Liver (tissue), 8 donors: ENCODE measurements at regions not wholly inside any gene's neighbourhood (a gene's known extent, or its start where the extent isn't known, plus 50 kb on each side); places are given as distances from the start of the nearest gene placed in this dataset.

Experiments
- DNase-seq: peaks from one replicate; pipeline ENCODE4 v3.0.0-alpha.2; 2017; ENCODE audit warnings: low spot score
- H3K27ac ChIP-seq, 2 donors: one replicate each; pipeline ENCODE4 v1.7.0; 2013; ENCODE audit warnings: inconsistent platforms in 2 of 2, low read length in 2 of 2, control low read depth in 1 of 2, low read depth in 1 of 2, mild to moderate bottlenecking in 1 of 2
- H3K27me3 ChIP-seq, 4 donors: one replicate each; pipeline versions ENCODE4 v1.6.1 to v1.7.0; 2013; ENCODE audit warnings: low read length in 3 of 4, inconsistent platforms in 1 of 4, mild to moderate bottlenecking in 1 of 4, moderate library complexity in 1 of 4; ENCODE audit not compliant: control insufficient read depth in 4 of 4, insufficient read depth in 4 of 4
- H3K36me3 ChIP-seq, 4 donors: one replicate each; pipeline versions ENCODE4 v1.6.1 to v1.7.0; 2013; ENCODE audit warnings: low read length in 3 of 4, mild to moderate bottlenecking in 3 of 4, low read depth in 1 of 4, moderate library complexity in 1 of 4; ENCODE audit not compliant: control insufficient read depth in 4 of 4, insufficient read depth in 3 of 4
- H3K4me1 ChIP-seq, 4 donors: one replicate each; pipeline versions ENCODE4 v1.6.1 to v1.7.0; 2013; ENCODE audit warnings: low read length in 3 of 4, mild to moderate bottlenecking in 3 of 4, moderate library complexity in 1 of 4; ENCODE audit not compliant: control insufficient read depth in 4 of 4, insufficient read depth in 4 of 4
- H3K4me3 ChIP-seq, 3 donors: one replicate each; pipeline versions ENCODE4 v1.6.1 to v1.7.0; 2013; ENCODE audit warnings: low read length in 3 of 3, control low read depth in 1 of 3, low read depth in 1 of 3, mild to moderate bottlenecking in 1 of 3
- H3K9ac ChIP-seq, 2 donors: one replicate each; pipeline ENCODE4 v1.7.0; 2013; ENCODE audit warnings: low read length in 2 of 2, mild to moderate bottlenecking in 2 of 2, moderate library complexity in 2 of 2, control low read depth in 1 of 2, low read depth in 1 of 2
- H3K9me3 ChIP-seq, 4 donors: one replicate each; pipeline versions ENCODE4 v1.6.1 to v1.7.0; 2013; ENCODE audit warnings: low read length in 3 of 4; ENCODE audit not compliant: control insufficient read depth in 4 of 4
- EGR1 ChIP-seq, 2 donors: IDR thresholded peaks; 2 replicates each; pipeline ENCODE4 v1.6.1; 2016 to 2018; ENCODE audit warnings: antibody characterized with exemption in 2 of 2, low read depth in 2 of 2
- FOXA1 ChIP-seq: IDR thresholded peaks from 2 replicates; pipeline ENCODE4 v1.6.1; 2016; ENCODE audit warnings: antibody characterized with exemption
- FOXA2 ChIP-seq: IDR thresholded peaks from 2 replicates; pipeline ENCODE4 v1.6.1; 2016; ENCODE audit warnings: antibody characterized with exemption
- GABPA ChIP-seq, 2 donors: IDR thresholded peaks in 1 of 2; conservative IDR thresholded peaks in 1 of 2; 2 replicates each; pipeline ENCODE4 v1.6.1; 2016; ENCODE audit warnings: antibody characterized with exemption in 2 of 2, mild to moderate bottlenecking in 1 of 2, moderate library complexity in 1 of 2
- HNF4A ChIP-seq, 2 donors: conservative IDR thresholded peaks; 2 replicates each; pipeline ENCODE4 v1.6.1; 2016; ENCODE audit warnings: antibody characterized with exemption in 2 of 2, mild to moderate bottlenecking in 2 of 2
- HNF4G ChIP-seq: IDR thresholded peaks from 2 replicates; pipeline ENCODE4 v1.6.1; 2016; ENCODE audit warnings: antibody characterized with exemption
- JUND ChIP-seq, 2 donors: IDR thresholded peaks; 2 replicates each; pipeline ENCODE4 v1.6.1; 2016; ENCODE audit warnings: antibody characterized with exemption in 2 of 2
- NR2F2 ChIP-seq: IDR thresholded peaks from 2 replicates; pipeline ENCODE4 v1.6.1; 2016; ENCODE audit warnings: antibody characterized with exemption
- RAD21 ChIP-seq, 2 donors: IDR thresholded peaks; 2 replicates each; pipeline ENCODE4 v1.6.1; 2016; ENCODE audit warnings: antibody characterized with exemption in 2 of 2, mild to moderate bottlenecking in 2 of 2
- RXRA ChIP-seq, 2 donors: IDR thresholded peaks; 2 replicates each; pipeline ENCODE4 v1.6.1; 2017 to 2018; ENCODE audit warnings: antibody characterized with exemption in 2 of 2, mild to moderate bottlenecking in 1 of 2
- SP1 ChIP-seq: IDR thresholded peaks from 2 replicates; pipeline ENCODE4 v1.6.1; 2018; ENCODE audit warnings: antibody characterized with exemption, mild to moderate bottlenecking
- TAF1 ChIP-seq: conservative IDR thresholded peaks from 2 replicates; pipeline ENCODE4 v1.6.1; 2016; ENCODE audit warnings: antibody characterized with exemption, mild to moderate bottlenecking
- YY1 ChIP-seq: IDR thresholded peaks from 2 replicates; pipeline ENCODE4 v1.6.1; 2016; ENCODE audit warnings: antibody characterized with exemption, mild to moderate bottlenecking
- WGBS: extraction: QIAGEN DNeasy Blood & Tissue Kit; methylation state at CpG from one replicate; pipeline ENCODE4 v1.1.7; 2013; 5-methylcytosine and 5-hydroxymethylcytosine counted together
- TF ChIP-seq, protein P1 (sequence below): IDR thresholded peaks from 2 replicates; pipeline ENCODE4 v1.6.1; 2016; ENCODE audit warnings: antibody characterized with exemption
- TF ChIP-seq, protein P2 (sequence below): IDR thresholded peaks from 2 replicates; pipeline ENCODE4 v1.6.1; 2016; ENCODE audit warnings: antibody characterized with exemption
- TF ChIP-seq, protein P3 (sequence below): IDR thresholded peaks from 2 replicates; pipeline ENCODE4 v1.6.1; 2016; ENCODE audit warnings: antibody characterized with exemption
- TF ChIP-seq, protein P4 (sequence below): fragments of 150-350 bp; IDR thresholded peaks from 2 replicates; pipeline ENCODE4 v1.5.1; 2017; ENCODE audit warnings: improper control_type of control experiment, low read depth, low read length; ENCODE audit not compliant: missing input control
- TF ChIP-seq, protein P5 (sequence below): IDR thresholded peaks from 2 replicates; pipeline ENCODE4 v1.6.1; 2016; ENCODE audit warnings: antibody characterized with exemption, mild to moderate bottlenecking
- donor health status: healthy.
- donor health status: healthy.
- donor health status: healthy.
- donor health status: healthy.
- donor health status: healthy.

DNA sequence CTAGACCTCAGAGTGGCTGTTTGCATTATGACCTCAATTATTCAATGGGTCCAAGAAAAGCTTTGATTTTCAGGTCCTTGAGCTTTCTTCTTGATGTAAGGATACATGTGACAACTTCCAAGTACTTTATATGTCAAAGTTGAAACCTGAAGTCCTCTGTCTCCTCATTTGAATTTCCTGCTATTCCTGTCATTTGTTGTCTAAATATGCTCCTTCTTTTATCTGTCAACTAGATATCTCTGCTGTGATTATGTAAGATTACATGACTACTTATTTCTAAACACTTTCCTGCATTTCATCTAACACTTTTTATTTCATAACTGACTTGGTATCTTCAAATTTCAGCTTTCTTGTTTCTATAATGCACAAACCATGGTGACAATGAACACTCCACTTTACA, 670.0 kb upstream of the FAM174A start:
- Histone ChIP-seq H3K4me1 (no peaks in the 10 kb centered on the region), H3K27me3 (no peaks in the 10 kb centered on the region), H3K36me3 (no peaks in the 10 kb centered on the region), H3K27ac (no peak overlapping the region), H3K9ac (no peak overlapping the region), H3K4me3 (no peak overlapping the region), H3K9me3 (no peaks in the 10 kb centered on the region)
- DNase-seq: no peak
- TF ChIP-seq HNF4A (conservative IDR thresholded peaks at IDR 0.05) (no peak), RAD21 (IDR thresholded peaks at IDR 0.05) (no peak), YY1 (no peak), JUND (IDR thresholded peaks at IDR 0.05) (no peak), RXRA (IDR thresholded peaks at IDR 0.05) (no peak), FOXA1 (no peak), SP1 (no peak), HNF4G (no peak), NR2F2 (no peak), GABPA (IDR thresholded peaks at IDR 0.05 in 1 of 2, conservative IDR thresholded peaks at IDR 0.05 in 1 of 2) (no peak)
- TF ChIP-seq, protein P1, sequence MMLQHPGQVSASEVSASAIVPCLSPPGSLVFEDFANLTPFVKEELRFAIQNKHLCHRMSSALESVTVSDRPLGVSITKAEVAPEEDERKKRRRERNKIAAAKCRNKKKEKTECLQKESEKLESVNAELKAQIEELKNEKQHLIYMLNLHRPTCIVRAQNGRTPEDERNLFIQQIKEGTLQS: no peak
- TF ChIP-seq, protein P2, sequence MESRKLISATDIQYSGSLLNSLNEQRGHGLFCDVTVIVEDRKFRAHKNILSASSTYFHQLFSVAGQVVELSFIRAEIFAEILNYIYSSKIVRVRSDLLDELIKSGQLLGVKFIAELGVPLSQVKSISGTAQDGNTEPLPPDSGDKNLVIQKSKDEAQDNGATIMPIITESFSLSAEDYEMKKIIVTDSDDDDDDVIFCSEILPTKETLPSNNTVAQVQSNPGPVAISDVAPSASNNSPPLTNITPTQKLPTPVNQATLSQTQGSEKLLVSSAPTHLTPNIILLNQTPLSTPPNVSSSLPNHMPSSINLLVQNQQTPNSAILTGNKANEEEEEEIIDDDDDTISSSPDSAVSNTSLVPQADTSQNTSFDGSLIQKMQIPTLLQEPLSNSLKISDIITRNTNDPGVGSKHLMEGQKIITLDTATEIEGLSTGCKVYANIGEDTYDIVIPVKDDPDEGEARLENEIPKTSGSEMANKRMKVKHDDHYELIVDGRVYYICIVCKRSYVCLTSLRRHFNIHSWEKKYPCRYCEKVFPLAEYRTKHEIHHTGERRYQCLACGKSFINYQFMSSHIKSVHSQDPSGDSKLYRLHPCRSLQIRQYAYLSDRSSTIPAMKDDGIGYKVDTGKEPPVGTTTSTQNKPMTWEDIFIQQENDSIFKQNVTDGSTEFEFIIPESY: no peak
- TF ChIP-seq, protein P3, sequence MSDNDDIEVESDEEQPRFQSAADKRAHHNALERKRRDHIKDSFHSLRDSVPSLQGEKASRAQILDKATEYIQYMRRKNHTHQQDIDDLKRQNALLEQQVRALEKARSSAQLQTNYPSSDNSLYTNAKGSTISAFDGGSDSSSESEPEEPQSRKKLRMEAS: no peak
- TF ChIP-seq, protein P4, sequence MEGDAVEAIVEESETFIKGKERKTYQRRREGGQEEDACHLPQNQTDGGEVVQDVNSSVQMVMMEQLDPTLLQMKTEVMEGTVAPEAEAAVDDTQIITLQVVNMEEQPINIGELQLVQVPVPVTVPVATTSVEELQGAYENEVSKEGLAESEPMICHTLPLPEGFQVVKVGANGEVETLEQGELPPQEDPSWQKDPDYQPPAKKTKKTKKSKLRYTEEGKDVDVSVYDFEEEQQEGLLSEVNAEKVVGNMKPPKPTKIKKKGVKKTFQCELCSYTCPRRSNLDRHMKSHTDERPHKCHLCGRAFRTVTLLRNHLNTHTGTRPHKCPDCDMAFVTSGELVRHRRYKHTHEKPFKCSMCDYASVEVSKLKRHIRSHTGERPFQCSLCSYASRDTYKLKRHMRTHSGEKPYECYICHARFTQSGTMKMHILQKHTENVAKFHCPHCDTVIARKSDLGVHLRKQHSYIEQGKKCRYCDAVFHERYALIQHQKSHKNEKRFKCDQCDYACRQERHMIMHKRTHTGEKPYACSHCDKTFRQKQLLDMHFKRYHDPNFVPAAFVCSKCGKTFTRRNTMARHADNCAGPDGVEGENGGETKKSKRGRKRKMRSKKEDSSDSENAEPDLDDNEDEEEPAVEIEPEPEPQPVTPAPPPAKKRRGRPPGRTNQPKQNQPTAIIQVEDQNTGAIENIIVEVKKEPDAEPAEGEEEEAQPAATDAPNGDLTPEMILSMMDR: no peak

DNA sequence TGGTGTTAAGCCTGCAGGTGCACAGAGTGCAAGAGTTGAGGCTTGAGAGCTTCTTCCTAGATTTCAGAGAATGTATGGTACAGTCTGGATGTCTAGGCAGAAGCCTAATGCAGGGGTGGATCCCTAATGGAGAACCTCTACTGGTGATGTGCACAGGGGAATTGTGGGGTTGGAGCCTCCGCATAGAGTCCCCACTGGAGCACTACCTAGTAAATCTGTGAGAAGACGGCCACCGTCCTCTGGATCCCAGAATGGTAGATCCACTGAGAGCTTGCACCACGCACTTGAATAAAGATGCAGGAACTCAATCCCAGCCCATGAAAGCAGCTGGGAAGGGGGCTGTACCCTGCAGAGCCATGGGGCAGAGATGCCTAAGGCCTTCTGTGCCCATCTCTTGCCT, 699.4 kb upstream of the FAM174A start:
- Histone ChIP-seq H3K27me3 (no peaks in the 10 kb centered on the region), H3K4me1 (no peaks in the 10 kb centered on the region), H3K36me3 (no peaks in the 10 kb centered on the region), H3K27ac (no peak overlapping the region), H3K9ac (no peak overlapping the region), H3K4me3 (no peak overlapping the region), H3K9me3 (no peaks in the 10 kb centered on the region)
- WGBS: 93% methylated on average over 4 of the region's 4 CpGs
- DNase-seq: no peak
- TF ChIP-seq HNF4G: no peak
- no peak for TF ChIP-seq TAF1
- no peak for TF ChIP-seq EGR1 (IDR thresholded peaks at IDR 0.05; ENCODE audit: low read depth in 2 of 2)
- TF ChIP-seq, protein P5, sequence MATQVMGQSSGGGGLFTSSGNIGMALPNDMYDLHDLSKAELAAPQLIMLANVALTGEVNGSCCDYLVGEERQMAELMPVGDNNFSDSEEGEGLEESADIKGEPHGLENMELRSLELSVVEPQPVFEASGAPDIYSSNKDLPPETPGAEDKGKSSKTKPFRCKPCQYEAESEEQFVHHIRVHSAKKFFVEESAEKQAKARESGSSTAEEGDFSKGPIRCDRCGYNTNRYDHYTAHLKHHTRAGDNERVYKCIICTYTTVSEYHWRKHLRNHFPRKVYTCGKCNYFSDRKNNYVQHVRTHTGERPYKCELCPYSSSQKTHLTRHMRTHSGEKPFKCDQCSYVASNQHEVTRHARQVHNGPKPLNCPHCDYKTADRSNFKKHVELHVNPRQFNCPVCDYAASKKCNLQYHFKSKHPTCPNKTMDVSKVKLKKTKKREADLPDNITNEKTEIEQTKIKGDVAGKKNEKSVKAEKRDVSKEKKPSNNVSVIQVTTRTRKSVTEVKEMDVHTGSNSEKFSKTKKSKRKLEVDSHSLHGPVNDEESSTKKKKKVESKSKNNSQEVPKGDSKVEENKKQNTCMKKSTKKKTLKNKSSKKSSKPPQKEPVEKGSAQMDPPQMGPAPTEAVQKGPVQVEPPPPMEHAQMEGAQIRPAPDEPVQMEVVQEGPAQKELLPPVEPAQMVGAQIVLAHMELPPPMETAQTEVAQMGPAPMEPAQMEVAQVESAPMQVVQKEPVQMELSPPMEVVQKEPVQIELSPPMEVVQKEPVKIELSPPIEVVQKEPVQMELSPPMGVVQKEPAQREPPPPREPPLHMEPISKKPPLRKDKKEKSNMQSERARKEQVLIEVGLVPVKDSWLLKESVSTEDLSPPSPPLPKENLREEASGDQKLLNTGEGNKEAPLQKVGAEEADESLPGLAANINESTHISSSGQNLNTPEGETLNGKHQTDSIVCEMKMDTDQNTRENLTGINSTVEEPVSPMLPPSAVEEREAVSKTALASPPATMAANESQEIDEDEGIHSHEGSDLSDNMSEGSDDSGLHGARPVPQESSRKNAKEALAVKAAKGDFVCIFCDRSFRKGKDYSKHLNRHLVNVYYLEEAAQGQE: no peak
- TF ChIP-seq, protein P4: no peak
- TF ChIP-seq, protein P3: no peak
- TF ChIP-seq YY1: no peak
- TF ChIP-seq, protein P2: no peak
- TF ChIP-seq GABPA (IDR thresholded peaks at IDR 0.05 in 1 of 2, conservative IDR thresholded peaks at IDR 0.05 in 1 of 2): no peak
- no peak for TF ChIP-seq JUND (IDR thresholded peaks at IDR 0.05)
- no peak for TF ChIP-seq FOXA2
